OCI-LY7 (cell line): ENCODE measurements at regions not wholly inside any gene's neighbourhood (a gene's known extent, or its start where the extent isn't known, plus 50 kb on each side); places are given as distances from the start of the nearest gene placed in this dataset.

Experiments
- EZH2phosphoT487 ChIP-seq: fragments of 200-600 bp; sonication (generic); IDR thresholded peaks from 2 replicates; pipeline ENCODE4 v1.6.1; 2018; ENCODE audit warnings: low read depth, borderline replicate concordance, mild to moderate bottlenecking, mixed run types, antibody characterized with exemption, low read length, moderate library complexity, mixed read lengths
- TF ChIP-seq, protein P1 (sequence below): fragments of 200-600 bp; sonication (generic); conservative IDR thresholded peaks from 2 replicates; pipeline ENCODE4 v1.5.1; 2014; ENCODE audit warnings: mild to moderate bottlenecking, antibody characterized with exemption, low read length, moderate library complexity, mixed read lengths

DNA sequence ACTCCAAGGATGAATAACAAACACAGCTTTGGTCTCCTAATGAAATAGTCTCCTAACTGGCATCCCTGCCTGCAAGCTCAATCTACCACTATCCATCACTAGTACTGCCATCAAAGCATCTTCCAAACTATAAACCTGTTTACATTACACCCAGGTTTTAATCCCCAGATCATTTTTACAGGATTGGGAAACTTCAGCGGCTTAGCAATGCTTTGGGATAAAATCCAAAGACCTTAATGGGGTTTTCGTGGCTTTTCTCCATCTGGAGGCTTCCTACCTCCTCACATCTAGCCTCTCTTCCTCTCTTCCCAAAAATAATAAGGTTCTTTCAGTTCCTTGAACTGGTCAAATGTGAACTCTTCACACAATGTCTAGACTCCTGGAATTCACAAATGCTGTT is 92.2 kb upstream of the SETBP1 start:
- TF ChIP-seq, protein P1, sequence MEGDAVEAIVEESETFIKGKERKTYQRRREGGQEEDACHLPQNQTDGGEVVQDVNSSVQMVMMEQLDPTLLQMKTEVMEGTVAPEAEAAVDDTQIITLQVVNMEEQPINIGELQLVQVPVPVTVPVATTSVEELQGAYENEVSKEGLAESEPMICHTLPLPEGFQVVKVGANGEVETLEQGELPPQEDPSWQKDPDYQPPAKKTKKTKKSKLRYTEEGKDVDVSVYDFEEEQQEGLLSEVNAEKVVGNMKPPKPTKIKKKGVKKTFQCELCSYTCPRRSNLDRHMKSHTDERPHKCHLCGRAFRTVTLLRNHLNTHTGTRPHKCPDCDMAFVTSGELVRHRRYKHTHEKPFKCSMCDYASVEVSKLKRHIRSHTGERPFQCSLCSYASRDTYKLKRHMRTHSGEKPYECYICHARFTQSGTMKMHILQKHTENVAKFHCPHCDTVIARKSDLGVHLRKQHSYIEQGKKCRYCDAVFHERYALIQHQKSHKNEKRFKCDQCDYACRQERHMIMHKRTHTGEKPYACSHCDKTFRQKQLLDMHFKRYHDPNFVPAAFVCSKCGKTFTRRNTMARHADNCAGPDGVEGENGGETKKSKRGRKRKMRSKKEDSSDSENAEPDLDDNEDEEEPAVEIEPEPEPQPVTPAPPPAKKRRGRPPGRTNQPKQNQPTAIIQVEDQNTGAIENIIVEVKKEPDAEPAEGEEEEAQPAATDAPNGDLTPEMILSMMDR: no peak
- no peak for TF ChIP-seq EZH2phosphoT487
